ENCODE measurements at regions not wholly inside any gene's neighbourhood (a gene's known extent, or its start where the extent isn't known, plus 50 kb on each side); places are given as distances from the start of the nearest gene placed in this dataset.

GRCh38 chr3:34196914-34197313 is 398.5 kb downstream of the PDCD6IP start:
- H3K79me2 ChIP-seq (ENCODE audit: control insufficient read depth, insufficient read depth, low read length): no peaks in the 10 kb centered on the region
- H3K4me2 ChIP-seq (ENCODE audit: control insufficient read depth, insufficient read depth): no peak overlapping the region
- SMC1A ChIA-PET (ENCODE audit: uncharacterized antibody, unreplicated experiment): no interaction called here
- H3K9me3 ChIP-seq (replicated peaks; ENCODE audit: control insufficient read depth, insufficient read depth, low read length): no peaks in the 10 kb centered on the region
- H3K27ac ChIP-seq (ENCODE audit: control insufficient read depth, insufficient read depth): no peak overlapping the region
- CTCF ChIA-PET: no interaction called here
- H3K9ac ChIP-seq (ENCODE audit: control insufficient read depth, insufficient read depth, low read length): no peak overlapping the region
- RAD21 ChIA-PET (ENCODE audit: unreplicated experiment): interaction anchor here (0.6 kb wide), 1 partner anchor 481 kb away, joined by 3 read pairs; no protein-coding TSS in a partner anchor
- intact Hi-C loops (cut with micrococcal nuclease; ENCODE audit: unreplicated experiment) (no loop called here), in situ Hi-C loops (cut with MboI) (no loop called here)
- no peaks in the 10 kb centered on the region for H4K20me1 ChIP-seq (ENCODE audit: control insufficient read depth, insufficient read depth)
- H3K36me3 ChIP-seq (ENCODE audit: control insufficient read depth in 2 of 2, insufficient read depth in 2 of 2, low read length in 1 of 2): no peaks in the 10 kb centered on the region
- H3K4me3 ChIP-seq: no peak overlapping the region
- WGBS (ENCODE audit: insufficient coverage, insufficient replicate concordance, low lambda C conversion rate, missing lambda C conversion rate): 100% methylated on average over 2 of the region's 2 CpGs
- ATAC-seq: no peak
- no peak for FAIRE-seq
- POLR2A ChIA-PET: no interaction called here
- peaks cover 26% of the 10 kb centered on the region for H3K4me1 ChIP-seq (ENCODE audit: control insufficient read depth, insufficient read depth, low read length)
- no TSS peak for BruUV-seq (replicated peaks)
- H2AFZ ChIP-seq (ENCODE audit: control insufficient read depth, low read depth, low read length): no peak overlapping the region
- no peaks in the 10 kb centered on the region for H3K27me3 ChIP-seq (replicated peaks in 1 of 2; ENCODE audit: control insufficient read depth in 2 of 2, insufficient read depth in 2 of 2, low read length in 1 of 2)
- no peak for DNase-seq (ENCODE audit: low read depth, low spot score)
- TF ChIP-seq E2F8 (IDR thresholded peaks at IDR 0.05; ENCODE audit: low read depth, partially characterized antibody): no peak
- no peak for TF ChIP-seq RAD51 (IDR thresholded peaks at IDR 0.05)
- no peak for TF ChIP-seq EP300 (IDR thresholded peaks at IDR 0.05; ENCODE audit: borderline replicate concordance in 1 of 2, control insufficient read depth in 1 of 2, low read depth in 2 of 2, low read length in 2 of 2)
- TF ChIP-seq RFX5 (IDR thresholded peaks at IDR 0.05; ENCODE audit: low read depth, low read length): no peak
- no peak for TF ChIP-seq BACH1 (IDR thresholded peaks at IDR 0.05; ENCODE audit: borderline replicate concordance)
- TF ChIP-seq CEBPB (IDR thresholded peaks at IDR 0.05; ENCODE audit: borderline replicate concordance in 1 of 2, low read depth in 2 of 2, low read length in 2 of 2): no peak
- TF ChIP-seq EED (IDR thresholded peaks at IDR 0.05; ENCODE audit: low read depth): no peak
- TF ChIP-seq CREM (IDR thresholded peaks at IDR 0.05; ENCODE audit: low read depth): no peak
- TF ChIP-seq SMAD1 (IDR thresholded peaks at IDR 0.05; ENCODE audit: low read depth, partially characterized antibody): no peak
- no peak for TF ChIP-seq HSF1 (IDR thresholded peaks at IDR 0.05; ENCODE audit: low read depth, low read length)
- TF ChIP-seq ZNF592 (IDR thresholded peaks at IDR 0.05): no peak
- TF ChIP-seq E2F4 (IDR thresholded peaks at IDR 0.05; ENCODE audit: low read depth, low read length): no peak
- TF ChIP-seq JUND (IDR thresholded peaks at IDR 0.05; ENCODE audit: low read depth, low read length): no peak
- no peak for TF ChIP-seq MXI1 (IDR thresholded peaks at IDR 0.05; ENCODE audit: low read depth, low read length)
- no peak for TF ChIP-seq NRF1 (conservative IDR thresholded peaks at IDR 0.05; ENCODE audit: low read depth, low read length)
- no peak for TF ChIP-seq SUZ12 (IDR thresholded peaks at IDR 0.05; ENCODE audit: unreplicated experiment)
